ENCODE measurements at regions not wholly inside any gene's neighbourhood (a gene's known extent, or its start where the extent isn't known, plus 50 kb on each side); places are given as distances from the start of the nearest gene placed in this dataset.

DNA sequence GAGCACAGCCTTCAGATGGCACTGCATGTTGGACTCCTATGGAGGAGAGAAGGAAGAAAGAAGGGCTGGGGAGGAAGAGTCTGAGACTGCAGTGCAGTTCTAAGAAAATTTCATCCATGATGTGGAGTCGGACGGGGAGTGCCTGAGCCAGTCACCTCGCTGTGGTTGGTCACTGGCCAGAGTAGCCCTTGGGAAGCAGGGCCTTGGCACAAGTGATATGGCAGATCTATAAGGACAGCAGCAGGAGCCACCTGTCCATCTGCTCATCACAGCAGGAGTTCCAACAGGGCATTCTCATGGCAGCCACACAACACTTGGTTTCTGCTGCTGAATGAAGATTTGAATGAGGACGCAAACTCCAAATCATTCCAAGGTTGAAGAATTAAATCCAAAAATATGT, 314.8 kb downstream of the CYP26B1 start:
- TF ChIP-seq, protein P1, sequence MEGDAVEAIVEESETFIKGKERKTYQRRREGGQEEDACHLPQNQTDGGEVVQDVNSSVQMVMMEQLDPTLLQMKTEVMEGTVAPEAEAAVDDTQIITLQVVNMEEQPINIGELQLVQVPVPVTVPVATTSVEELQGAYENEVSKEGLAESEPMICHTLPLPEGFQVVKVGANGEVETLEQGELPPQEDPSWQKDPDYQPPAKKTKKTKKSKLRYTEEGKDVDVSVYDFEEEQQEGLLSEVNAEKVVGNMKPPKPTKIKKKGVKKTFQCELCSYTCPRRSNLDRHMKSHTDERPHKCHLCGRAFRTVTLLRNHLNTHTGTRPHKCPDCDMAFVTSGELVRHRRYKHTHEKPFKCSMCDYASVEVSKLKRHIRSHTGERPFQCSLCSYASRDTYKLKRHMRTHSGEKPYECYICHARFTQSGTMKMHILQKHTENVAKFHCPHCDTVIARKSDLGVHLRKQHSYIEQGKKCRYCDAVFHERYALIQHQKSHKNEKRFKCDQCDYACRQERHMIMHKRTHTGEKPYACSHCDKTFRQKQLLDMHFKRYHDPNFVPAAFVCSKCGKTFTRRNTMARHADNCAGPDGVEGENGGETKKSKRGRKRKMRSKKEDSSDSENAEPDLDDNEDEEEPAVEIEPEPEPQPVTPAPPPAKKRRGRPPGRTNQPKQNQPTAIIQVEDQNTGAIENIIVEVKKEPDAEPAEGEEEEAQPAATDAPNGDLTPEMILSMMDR (IDR thresholded peaks at IDR 0.05), result no peak
- no peak for TF ChIP-seq SIN3A (IDR thresholded peaks at IDR 0.05; ENCODE audit: borderline replicate concordance, insufficient read depth, low read depth, low read length)
- TF ChIP-seq, protein P2, sequence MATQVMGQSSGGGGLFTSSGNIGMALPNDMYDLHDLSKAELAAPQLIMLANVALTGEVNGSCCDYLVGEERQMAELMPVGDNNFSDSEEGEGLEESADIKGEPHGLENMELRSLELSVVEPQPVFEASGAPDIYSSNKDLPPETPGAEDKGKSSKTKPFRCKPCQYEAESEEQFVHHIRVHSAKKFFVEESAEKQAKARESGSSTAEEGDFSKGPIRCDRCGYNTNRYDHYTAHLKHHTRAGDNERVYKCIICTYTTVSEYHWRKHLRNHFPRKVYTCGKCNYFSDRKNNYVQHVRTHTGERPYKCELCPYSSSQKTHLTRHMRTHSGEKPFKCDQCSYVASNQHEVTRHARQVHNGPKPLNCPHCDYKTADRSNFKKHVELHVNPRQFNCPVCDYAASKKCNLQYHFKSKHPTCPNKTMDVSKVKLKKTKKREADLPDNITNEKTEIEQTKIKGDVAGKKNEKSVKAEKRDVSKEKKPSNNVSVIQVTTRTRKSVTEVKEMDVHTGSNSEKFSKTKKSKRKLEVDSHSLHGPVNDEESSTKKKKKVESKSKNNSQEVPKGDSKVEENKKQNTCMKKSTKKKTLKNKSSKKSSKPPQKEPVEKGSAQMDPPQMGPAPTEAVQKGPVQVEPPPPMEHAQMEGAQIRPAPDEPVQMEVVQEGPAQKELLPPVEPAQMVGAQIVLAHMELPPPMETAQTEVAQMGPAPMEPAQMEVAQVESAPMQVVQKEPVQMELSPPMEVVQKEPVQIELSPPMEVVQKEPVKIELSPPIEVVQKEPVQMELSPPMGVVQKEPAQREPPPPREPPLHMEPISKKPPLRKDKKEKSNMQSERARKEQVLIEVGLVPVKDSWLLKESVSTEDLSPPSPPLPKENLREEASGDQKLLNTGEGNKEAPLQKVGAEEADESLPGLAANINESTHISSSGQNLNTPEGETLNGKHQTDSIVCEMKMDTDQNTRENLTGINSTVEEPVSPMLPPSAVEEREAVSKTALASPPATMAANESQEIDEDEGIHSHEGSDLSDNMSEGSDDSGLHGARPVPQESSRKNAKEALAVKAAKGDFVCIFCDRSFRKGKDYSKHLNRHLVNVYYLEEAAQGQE (IDR thresholded peaks at IDR 0.05; ENCODE audit: insufficient read depth in 1 of 2, low read depth in 2 of 2, low read length in 1 of 2), result no peak
- no peak for TF ChIP-seq POLR2AphosphoS5 (IDR thresholded peaks at IDR 0.05; ENCODE audit: low read depth, low read length)
- TF ChIP-seq TCF7L2 (IDR thresholded peaks at IDR 0.05; ENCODE audit: low read depth, low read length), result no peak
